Kidney (tissue), 13 donors: ENCODE measurements at regions not wholly inside any gene's neighbourhood (a gene's known extent, or its start where the extent isn't known, plus 50 kb on each side); places are given as distances from the start of the nearest gene placed in this dataset.

Source experiments
- DNase-seq, 5 donors: peaks; one replicate each; pipeline ENCODE4 v3.0.0-alpha.2; 2013 to 2020
- FAIRE-seq: peaks from 2 replicates; lab custom pipeline; 2012; peaks lifted over from hg19 to GRCh38; lab: Jason Lieb, UNC
- H3K27ac ChIP-seq, 2 donors: one replicate each; pipeline ENCODE4 v1.7.0; 2013; ENCODE audit warnings: low read depth in 2 of 2, low read length in 2 of 2, inconsistent platforms in 1 of 2
- H3K27me3 ChIP-seq: one replicate; pipeline ENCODE4 v1.7.1; 2013; ENCODE audit warnings: low read length, inconsistent platforms; ENCODE audit not compliant: control insufficient read depth, insufficient read depth
- H3K36me3 ChIP-seq, 3 donors: one replicate each; pipeline versions ENCODE4 v1.7.0 to v1.7.1; 2013; ENCODE audit warnings: low read length in 3 of 3, control low read depth in 1 of 3, inconsistent platforms in 1 of 3; ENCODE audit not compliant: insufficient read depth in 3 of 3, control insufficient read depth in 2 of 3
- H3K4me1 ChIP-seq, 3 donors: one replicate each; pipeline versions ENCODE4 v1.7.0 to v1.7.1; 2013; ENCODE audit warnings: low read length in 3 of 3, inconsistent platforms in 1 of 3, low read depth in 1 of 3; ENCODE audit not compliant: control insufficient read depth in 2 of 3, insufficient read depth in 2 of 3
- H3K4me3 ChIP-seq, 3 donors: one replicate each; pipeline versions ENCODE4 v1.7.0 to v1.8.1; 2013; ENCODE audit warnings: low read length in 3 of 3, control low read depth in 1 of 3, inconsistent platforms in 1 of 3
- H3K9ac ChIP-seq, 3 donors: one replicate each; pipeline versions ENCODE4 v1.7.0 to v1.7.1; 2013; ENCODE audit warnings: low read length in 3 of 3, control low read depth in 1 of 3, inconsistent platforms in 1 of 3
- H3K9me3 ChIP-seq, 3 donors: one replicate each; pipeline versions ENCODE4 v1.7.0 to v1.7.1; 2013; ENCODE audit warnings: low read length in 3 of 3, control low read depth in 1 of 3, inconsistent platforms in 1 of 3; ENCODE audit not compliant: control insufficient read depth in 2 of 3, insufficient read depth in 1 of 3
- intact Hi-C: fragments of 100-400 bp; cut with DNase I; formaldehyde crosslinking; loops from one replicate; pipeline ENCODE4 v1.11.1; 2022
- TF ChIP-seq, protein P1 (sequence below): IDR thresholded peaks from 3 replicates; pipeline ENCODE4 v1.5.1; 2012; ENCODE audit warnings: mild to moderate bottlenecking, moderate library complexity, borderline replicate concordance; ENCODE audit not compliant: insufficient read depth; ENCODE audit errors: extremely low read depth
- donor health status: control.
- donor health status: control.
- donor health status: control.
- donor health status: control.
- donor health status: control.
- donor health status: DM: yes; HTN: yes; CAD: no.
- donor health status: Normal renal cell carcinoma (clear cell type).

DNA sequence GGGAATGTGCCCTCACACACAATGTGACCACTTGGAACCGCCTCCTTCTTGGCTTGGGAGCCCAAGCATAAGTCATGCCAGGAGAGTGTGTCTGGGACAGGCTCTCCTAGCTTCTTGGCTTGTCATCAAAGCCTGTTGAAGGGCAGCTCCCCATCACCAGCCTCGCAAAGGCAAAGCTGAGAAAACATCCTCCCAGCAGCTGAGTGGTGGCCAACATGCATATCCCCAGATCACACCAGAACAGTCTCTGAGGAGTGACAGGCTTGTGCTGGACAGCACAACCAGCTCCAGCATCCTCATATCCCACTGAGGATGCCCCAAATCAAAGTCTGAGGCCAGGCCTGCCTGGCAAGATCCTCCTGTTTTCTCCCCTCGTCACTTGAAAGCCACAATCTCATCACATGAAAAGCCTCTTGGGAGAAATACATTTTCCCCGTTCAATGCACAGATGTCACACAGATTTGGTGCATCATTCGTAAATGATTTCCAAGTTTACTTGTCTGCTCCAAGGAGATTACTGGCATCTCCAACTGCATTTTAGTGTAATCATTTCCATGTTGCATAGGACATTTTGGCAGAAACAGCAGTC is 269.3 kb downstream of the TTC32 start:
- TF ChIP-seq, protein P1, sequence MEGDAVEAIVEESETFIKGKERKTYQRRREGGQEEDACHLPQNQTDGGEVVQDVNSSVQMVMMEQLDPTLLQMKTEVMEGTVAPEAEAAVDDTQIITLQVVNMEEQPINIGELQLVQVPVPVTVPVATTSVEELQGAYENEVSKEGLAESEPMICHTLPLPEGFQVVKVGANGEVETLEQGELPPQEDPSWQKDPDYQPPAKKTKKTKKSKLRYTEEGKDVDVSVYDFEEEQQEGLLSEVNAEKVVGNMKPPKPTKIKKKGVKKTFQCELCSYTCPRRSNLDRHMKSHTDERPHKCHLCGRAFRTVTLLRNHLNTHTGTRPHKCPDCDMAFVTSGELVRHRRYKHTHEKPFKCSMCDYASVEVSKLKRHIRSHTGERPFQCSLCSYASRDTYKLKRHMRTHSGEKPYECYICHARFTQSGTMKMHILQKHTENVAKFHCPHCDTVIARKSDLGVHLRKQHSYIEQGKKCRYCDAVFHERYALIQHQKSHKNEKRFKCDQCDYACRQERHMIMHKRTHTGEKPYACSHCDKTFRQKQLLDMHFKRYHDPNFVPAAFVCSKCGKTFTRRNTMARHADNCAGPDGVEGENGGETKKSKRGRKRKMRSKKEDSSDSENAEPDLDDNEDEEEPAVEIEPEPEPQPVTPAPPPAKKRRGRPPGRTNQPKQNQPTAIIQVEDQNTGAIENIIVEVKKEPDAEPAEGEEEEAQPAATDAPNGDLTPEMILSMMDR, result no peak
- Histone ChIP-seq H3K9me3 (peaks cover 0 to 7% (median 0%) of the 10 kb centered on the region in 3 donors), H3K36me3 (no peaks in the 10 kb centered on the region), H3K9ac (no peak overlapping the region), H3K4me3 (no peak overlapping the region), H3K4me1 (no peaks in the 10 kb centered on the region), H3K27me3 (no peaks in the 10 kb centered on the region), H3K27ac (no peak overlapping the region)
- DNase-seq (no peak), FAIRE-seq (no peak)
- intact Hi-C loops, result no loop called here

DNA sequence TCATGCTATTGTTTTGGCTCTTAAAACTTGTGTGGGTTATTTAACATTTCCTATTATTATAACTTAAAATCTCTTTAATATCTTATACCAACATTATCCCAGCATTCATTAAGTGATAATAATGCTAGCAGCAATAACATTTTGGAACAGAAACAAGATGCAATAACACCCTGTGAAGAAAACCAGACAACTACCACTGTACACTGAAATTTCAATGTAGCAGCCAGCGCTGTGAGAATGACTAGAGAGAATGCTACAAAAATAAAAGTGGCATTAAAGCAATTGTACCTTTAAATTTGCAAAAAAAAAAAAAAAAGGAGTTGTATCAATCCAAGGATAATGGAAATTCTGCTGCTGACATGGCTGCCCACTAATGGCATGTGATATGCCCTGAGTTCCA is 269.9 kb downstream of the TTC32 start:
- no peaks in the 10 kb centered on the region for H3K27me3 ChIP-seq
- peaks cover 0 to 13% (median 0%) of the 10 kb centered on the region in 3 donors for H3K9me3 ChIP-seq
- intact Hi-C loops, result no loop called here
- no peak overlapping the region for H3K27ac ChIP-seq
- no peak overlapping the region for H3K4me3 ChIP-seq
- no peaks in the 10 kb centered on the region for H3K36me3 ChIP-seq
- no peak overlapping the region for H3K9ac ChIP-seq
- H3K4me1 ChIP-seq, result no peaks in the 10 kb centered on the region
- no peak for DNase-seq
- FAIRE-seq, result no peak
- TF ChIP-seq, protein P1, result no peak

DNA sequence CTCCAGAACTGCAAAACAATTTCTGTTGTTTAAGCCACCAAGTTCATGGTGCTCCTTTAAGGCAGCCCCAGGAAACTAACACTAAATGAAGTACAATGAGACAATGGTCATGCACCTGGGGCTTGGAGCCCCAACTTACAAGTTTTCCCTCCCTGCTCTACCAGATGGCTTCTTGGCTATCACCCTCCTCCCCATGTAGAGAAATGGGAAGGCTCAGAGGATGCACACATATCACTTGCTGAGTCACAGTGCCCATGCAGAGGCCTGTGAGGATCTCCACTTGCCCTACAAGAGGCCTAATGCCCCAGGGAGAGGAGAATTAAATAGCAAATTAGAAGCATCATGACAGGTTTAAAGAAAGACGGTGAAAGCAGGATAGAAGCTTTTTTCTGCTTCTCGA is 270.9 kb downstream of the TTC32 start:
- no peak overlapping the region for H3K4me3 ChIP-seq
- FAIRE-seq, result no peak
- H3K4me1 ChIP-seq, result no peaks in the 10 kb centered on the region
- H3K27me3 ChIP-seq, result no peaks in the 10 kb centered on the region
- H3K36me3 ChIP-seq, result no peaks in the 10 kb centered on the region
- no peak for DNase-seq
- H3K9ac ChIP-seq, result no peak overlapping the region
- TF ChIP-seq, protein P1, result no peak
- no peak overlapping the region for H3K27ac ChIP-seq
- H3K9me3 ChIP-seq, result peaks cover 0 to 17% (median 0%) of the 10 kb centered on the region in 3 donors
- intact Hi-C loops, result no loop called here

DNA sequence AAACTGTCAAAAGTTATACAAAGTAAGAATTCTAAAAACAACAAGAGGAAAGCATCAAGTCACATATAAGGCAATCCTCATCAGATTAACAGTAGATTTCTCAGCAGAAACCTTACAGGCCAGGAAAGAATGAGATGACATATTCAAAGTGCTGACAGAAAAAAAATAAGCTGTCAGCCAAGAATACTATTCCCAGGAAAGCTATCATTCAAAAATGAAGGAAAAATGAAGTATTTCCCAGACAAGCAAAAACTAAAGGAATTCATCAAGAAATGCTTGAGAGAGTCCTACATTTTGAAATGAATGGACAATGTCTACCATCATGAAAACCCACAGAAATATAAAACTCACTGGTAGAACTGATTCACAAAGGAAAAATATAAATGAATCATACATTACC is 268.9 kb upstream of the OSR1 start:
- no peak overlapping the region for H3K4me3 ChIP-seq
- H3K9ac ChIP-seq, result no peak overlapping the region
- no peaks in the 10 kb centered on the region for H3K4me1 ChIP-seq
- no peak for FAIRE-seq
- H3K9me3 ChIP-seq, result peaks cover 0 to 17% (median 0%) of the 10 kb centered on the region in 3 donors
- TF ChIP-seq, protein P1, result no peak
- H3K27me3 ChIP-seq, result no peaks in the 10 kb centered on the region
- no peak for DNase-seq
- no peak overlapping the region for H3K27ac ChIP-seq
- no peaks in the 10 kb centered on the region for H3K36me3 ChIP-seq
- intact Hi-C loops, result no loop called here
